HG03521 (cell line): ENCODE measurements at regions not wholly inside any gene's neighbourhood (a gene's known extent, or its start where the extent isn't known, plus 50 kb on each side); places are given as distances from the start of the nearest gene placed in this dataset.
"Not testable (repeated sequence)": the region's sequence is repeated elsewhere in the genome, so short reads cannot be mapped to it uniquely, and the experiment has no call there.

ENCODE experiments used
- ATAC-seq: cut with Tn5 transposase; IDR thresholded peaks from one replicate; pipeline ENCODE4 v1.9.1; 2021; ENCODE audit warnings: mild to moderate bottlenecking, moderate library complexity; ENCODE audit not compliant: unreplicated experiment

DNA sequence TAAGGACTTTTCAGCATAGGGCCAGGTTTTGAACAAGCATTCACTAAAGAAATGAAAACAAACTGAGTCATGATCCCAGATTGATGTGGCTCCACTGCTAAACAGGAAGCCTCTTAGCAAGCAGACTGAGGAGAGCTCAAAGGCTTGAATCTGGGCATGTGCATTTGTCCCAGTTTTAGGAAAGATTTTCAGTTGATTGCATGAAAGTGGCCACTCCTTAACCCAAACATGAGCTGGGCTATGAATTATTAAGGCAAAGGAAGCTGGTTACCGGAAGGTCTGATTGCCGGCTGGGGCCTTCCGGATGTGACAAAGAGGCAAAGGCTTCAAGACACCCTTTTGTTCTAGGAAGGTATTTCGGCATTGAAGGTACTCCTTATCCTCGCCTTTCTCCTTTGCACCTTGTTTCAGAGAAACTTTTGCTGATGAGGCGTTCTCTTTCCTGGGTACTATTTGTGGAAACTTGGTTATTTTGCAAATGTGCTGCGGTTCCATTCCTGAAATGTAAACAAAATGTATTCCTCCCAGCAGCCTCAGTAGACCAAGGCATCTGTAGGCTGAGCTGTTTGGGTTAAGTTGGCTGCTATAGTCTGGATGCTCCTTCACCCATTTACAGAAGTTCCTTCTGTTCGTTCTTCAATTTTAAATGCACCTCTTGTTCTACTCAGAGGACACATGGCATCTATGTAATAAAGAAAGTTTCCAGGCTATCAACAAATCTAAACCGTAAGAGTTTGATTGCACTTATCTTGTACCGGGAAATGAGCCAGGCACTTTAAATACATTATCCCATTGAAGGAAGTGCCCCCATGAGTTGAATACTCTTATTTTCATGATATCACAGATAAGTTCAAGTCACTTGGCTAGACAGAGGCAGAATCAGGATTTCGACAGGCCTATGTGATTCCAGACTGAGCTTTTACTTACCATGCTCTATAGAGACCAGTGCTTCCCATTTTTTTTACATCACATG, 115.6 kb upstream of the METAP2 start:
- no peak for ATAC-seq

DNA sequence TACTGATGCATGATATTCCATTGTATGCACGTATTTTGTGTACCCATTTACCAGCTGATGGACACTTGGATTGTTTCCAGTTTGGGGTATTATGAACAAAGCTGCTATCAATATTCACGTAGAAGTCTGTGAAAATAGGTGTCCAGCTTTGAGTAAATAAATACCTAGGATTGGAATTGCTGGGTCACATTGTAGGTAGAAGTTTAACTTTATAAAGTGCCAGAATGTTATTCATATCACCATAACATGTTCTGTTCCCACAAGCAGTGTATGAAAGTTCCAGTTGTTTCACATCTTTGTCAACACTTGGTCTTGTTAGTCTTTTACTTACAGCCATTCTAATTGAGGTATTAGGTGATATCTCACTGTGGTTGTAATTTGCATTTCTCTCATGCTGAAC, 108.0 kb upstream of the METAP2 start:
- no peak for ATAC-seq

DNA sequence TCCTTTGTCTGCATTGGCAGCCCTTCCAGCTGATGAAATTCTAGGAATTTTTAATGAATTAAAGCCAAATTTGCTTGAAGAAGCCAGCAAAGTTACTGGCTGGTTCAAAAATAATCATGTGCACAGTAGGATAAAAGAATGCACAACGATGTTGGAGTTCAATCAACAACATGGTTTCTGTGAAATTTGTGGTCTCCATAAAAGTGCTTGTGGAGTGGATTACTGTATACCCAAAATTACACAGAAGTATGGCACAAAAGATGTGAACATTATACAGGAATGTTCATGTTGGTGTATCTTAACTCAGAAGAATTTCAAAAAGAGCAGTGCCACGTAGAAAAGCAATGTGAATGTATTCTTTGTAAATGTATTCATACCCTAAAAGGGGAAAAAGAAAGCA, 105.0 kb upstream of the METAP2 start:
- ATAC-seq, result no peak

DNA sequence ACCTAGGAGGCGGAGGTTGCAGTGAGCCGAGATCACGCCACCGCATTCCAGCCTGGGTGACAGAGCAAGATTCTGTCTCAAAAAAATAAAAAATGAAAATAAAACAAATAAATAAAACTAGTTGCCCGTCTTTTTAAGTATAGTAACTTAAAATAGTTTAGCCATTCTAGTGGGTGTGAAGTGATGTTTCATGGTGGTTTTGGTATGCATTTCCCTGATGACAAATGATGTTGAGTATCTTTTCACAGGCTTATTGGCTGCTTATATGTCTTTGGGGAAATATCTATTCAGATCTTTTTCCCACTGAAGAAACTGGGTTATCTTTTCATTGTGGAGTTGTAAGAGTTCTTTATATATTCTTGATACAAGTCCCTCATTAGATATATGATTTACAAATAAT, 102.4 kb upstream of the METAP2 start:
- no peak for ATAC-seq

DNA sequence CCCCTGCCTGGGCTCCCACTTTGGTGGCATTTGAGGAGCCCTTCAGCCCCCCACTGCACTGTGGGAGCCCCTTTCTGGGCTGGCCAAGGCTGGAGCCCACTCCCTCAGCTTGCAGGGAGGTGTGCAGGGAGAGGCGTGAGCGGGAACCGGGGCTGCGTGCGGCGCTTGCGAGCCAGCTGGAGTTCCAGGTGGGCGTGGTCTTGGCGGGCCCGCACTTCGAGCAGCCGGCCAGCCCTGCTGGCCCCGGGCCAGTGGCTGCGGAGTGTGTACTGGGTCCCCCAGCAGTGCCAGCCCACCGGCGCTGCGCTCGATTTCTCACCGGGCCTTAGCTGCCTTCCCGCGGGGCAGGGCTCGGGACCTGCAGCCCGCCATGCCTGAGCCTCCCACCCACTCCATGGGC, 94.5 kb upstream of the METAP2 start:
- not testable (repeated sequence) for ATAC-seq

DNA sequence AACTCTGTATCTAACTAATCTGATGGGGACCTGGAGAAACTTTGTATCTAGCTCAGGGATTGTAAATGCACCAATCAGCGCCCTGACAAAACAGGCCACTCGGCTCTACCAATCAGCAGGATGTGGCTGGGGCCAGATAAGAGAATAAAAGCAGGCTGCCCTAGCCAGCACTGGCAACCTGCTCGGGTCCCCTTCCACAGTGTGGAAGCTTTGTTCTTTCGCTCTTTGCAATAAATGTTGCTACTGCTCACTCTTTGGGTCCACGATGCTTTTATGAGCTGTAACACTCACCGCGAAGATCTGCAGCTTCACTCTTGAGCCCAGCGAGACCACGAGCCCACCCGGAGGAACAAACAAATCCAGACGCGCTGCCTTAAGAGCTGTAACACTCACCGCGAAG, 93.6 kb upstream of the METAP2 start:
- not testable (repeated sequence) for ATAC-seq

DNA sequence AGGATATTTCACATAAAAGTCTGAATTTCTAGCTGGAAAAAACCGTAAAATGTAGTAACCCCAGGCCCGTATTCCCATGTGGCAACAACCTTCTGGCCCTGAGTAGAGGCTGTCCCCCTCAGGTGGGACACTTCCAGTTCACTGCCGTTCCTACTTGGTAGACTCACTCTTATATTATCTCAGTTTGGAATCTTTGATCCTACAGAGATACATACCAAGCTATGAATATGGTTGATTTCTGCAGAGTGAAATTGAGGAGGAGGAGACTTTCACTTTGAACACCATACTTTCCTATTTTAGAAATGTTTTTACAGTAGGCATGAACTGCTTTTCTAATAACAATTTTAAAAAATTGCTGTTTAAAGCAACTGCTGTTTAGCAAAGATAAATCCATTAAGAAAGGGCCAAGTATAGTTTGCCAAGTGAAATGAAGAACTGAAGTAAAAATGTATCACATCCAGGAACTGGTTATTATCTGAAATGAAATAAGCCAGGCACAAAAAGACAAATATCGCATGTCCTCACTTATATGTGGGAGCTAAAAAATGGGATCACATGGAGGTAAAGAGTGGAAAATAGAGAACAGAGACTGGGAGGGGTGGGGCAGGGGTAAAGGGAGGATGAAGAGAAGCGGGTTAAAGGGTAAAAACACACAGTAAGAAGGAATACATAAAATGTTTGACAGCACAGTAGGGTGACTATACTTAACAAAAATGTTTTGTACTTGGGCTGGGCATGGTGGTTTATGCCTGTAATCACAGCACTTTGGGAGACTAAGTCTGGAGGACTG, 92.8 kb upstream of the METAP2 start:
- ATAC-seq, result no peak

DNA sequence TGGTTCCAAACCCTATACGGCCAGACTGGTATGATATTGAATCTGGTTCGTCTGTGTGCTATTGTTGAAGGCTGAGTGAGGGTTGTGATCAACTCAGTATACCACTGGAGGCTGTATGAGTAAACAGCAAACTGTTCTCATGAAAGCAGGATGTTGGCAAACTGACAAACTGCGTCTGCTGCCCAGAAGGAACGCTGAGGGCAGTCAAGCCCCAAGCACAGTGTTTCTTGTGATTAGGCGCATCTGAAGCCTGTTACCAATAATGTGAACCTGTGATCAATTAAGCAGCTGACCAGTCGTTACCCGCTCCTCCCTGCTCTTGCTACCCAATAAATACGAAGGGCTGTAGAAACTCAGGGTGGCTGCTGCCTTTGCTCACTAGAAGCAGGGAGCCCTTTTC, 90.0 kb upstream of the METAP2 start:
- not testable (repeated sequence) for ATAC-seq

DNA sequence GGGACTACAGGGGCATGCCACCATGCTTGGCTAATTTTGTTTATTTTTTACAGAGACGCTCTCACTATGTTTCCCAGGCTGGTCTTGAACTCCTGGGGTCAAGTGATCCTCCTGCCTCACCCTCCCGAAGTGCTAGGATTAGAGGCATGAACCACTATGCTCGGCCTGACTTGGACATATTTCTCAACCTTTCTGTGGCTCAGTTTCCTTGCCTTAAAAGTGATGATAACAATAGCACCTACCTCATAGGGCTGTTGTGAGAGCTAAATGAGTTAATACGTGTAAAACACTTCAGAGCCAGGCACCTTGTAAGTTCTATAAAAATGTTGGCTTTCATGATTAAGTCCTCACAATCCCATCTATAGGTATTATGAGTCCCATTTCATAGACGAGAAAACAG, 89.2 kb upstream of the METAP2 start:
- ATAC-seq, result no peak

DNA sequence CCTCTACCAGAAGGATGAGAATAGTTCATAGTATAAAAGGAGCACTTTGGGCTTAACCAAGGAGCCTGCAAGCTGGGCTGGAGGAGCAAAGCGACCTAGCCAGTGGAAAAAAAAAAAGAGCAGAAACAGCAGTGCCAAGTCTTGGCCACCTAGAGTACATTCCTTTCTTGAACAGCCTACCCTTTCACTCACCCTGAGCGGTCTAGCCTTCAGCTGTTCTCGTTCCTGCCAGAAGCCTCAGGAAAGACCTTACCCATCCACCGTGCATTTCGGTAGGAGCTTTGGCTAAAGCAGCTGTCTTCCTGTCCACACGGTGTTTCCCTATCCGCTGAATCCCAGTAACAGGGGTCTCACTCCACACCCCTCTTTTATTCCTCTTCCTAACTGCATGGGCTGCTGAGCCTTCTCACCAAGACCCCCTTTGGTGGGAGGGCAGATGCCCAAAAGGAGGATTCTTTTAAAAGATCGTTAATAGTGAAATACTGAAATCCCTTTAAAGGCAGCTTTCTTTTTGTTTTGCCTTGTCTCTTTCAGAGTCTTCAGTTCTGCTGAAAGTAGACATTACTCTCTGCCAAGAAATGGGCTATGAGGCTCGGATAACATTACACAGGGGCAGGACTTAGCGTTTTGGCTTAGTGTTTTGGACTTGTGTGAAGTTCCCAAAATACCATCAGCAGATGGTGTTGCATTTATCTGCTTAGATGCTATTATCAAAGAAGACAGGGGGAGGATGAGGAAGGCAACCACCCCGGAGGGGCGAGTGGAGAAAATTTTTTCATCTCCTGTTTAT, 88.5 kb upstream of the METAP2 start:
- no peak for ATAC-seq

DNA sequence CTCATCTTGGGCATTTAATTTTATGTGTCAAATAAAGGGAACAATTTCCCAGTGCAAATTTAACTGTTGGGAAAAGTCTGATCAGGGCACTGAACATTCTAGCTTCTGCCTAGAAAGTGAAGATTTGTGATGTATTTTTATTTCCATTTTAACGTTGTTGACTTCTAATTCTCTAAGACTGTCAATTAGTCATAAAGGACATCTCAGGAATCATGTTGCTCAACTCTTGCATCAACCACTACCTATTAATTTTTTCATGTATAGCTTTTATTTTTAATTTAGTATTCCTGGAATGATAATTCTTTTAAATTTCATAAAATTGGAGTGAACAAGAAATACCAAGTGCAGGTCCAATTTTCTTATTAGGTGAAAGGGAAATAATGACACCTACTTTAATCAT, 87.9 kb upstream of the METAP2 start:
- ATAC-seq, result no peak

DNA sequence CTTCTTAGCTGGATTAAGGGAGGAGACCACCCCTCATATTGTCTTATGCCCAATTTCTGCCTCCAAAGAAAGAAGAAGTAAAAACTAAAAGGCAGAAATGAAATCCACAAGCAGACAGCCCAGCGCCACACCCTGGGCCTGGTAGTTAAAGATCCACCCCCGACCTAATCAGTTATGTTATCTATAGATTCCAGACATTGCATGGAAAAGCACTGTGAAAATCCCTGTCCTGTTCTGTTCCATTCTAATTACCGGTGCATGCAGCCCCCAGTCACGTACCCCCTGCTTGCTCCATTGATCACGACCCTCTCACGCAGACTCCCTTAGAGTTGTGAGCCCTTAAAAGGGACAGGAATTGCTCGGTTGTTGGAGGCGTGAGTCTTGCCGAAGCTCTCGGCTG, 85.7 kb upstream of the METAP2 start:
- not testable (repeated sequence) for ATAC-seq

DNA sequence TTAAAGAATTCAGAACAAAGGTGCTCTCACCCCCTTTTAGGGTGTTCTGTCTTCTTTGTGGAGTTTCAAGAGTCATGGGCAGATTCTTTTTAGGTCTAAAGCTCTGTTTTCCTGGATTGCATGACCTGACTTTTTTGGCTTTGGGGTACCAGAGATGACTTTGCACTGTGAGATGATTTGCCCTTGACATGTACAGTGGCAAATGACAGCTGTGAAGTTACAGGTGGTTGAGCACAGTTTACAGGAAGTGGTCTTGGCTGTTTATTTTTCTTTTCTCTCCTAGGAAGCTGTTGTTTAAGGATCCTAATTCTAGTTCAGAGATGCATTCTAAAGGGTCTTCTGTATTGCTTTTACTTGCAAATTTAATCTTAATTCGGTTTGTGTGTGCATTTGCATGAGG, 83.8 kb upstream of the METAP2 start:
- ATAC-seq, result no peak

DNA sequence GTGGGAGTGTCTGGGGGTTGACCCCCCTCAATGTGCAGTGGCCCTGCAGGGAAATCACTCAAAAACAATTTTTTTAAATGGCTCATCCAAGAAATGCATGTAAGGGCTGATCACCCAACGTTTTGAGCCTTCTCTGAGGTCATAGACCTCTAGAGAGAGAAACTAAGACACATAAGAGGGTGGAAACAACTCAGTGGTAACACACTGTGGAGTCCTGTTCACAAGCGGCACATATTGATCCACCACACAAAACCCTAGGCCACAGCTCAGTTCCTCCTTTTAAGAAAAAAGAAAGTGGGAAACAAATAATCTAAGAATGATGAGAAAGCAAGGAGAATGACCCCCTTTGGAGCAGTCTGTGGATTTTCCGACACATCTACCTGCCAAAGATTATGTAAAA, 83.0 kb upstream of the METAP2 start:
- peak; percentile 80 for ATAC-seq

DNA sequence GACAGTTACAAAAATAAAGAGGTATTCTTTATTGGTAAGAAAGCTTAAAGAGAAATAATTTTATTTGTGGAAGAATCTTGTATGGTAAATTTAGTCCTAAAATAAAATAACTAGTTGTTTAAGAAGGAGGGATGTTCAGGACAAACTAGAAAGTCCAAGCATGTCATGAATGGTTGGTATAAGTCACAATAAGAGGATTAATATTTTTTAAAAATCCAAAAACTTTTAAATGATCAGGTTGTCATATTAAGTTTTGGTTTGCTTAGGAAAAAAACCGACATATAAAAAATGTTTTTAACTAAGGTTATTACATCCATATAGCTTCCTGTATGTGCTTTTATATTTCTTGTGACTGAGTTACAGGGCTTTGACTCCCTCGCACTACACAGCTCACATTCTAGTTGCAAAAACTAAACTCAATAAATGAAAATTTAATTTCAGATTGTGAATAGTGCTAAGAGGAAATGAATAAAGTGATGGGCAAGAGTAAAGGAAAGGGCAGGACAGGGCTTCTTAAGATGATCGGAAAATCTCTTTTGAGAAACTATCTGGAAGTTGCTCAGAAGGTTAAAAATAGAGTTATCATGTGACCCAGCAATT, 80.7 kb upstream of the METAP2 start:
- no peak for ATAC-seq

DNA sequence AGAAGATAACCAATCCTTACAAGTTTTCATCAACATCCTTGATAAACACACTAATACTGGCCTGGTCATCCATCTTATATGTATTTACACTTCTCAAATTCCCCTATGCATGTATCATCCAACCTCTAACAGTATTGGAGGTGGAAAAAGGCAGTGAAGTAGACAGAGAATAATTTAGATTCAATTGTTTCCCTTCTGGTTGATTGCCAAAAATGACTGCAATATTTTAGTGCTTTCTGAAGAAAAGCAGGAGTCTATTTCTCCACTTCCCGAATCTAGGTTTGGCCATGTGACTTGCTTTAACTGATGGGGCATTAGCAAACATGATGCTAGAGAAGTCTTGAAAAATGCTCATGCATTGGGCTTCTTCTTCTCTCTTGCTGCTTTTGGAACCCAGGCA, 78.3 kb upstream of the METAP2 start:
- no peak for ATAC-seq

DNA sequence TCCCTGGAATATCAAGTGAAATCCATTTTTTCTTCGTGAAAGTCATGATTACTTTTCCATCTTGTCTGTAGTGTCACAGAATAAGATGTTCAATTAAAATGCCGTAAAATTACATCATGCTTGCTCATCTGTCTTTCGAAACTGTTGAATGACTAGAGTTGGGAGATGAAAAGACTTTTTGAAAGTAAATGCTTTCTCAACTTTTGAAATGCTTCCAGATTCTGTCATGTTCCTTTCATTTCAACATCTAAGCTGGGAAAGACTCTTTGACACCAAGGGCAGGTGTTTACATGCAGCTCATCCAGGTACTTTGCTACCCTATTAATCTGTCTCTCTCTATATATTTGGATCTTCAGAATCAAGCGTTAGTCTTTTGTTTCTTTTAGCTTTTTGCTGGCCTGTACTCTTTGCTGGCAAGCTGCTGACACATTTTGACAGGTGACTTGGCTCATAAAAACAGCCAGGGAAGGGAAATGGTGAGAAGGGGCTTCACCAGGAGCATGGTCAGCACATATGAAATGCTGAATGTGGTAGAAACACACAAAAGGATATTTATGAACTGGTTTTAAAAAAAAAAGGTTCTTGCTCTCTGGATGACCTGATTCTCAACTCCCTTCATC, 77.0 kb upstream of the METAP2 start:
- no peak for ATAC-seq

DNA sequence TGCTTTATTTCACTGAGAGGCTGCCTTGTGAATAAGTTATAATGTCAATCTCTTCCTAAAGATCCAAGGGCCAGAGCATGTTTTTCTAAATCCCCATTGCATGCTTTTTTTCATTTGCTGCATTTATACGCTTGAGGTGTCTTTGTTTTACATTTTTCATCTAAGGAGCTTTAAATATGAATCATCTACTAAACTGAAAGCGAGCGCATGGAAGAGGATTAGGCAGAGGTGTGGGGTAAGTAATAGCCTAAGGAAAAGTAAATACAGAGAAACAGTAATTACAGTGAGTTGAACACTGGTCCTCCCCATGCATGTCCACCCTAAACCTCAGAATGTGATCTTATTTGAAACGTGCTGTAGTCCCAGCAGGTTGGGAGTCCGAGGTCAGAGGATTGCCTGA, 76.4 kb upstream of the METAP2 start:
- ATAC-seq, result no peak

DNA sequence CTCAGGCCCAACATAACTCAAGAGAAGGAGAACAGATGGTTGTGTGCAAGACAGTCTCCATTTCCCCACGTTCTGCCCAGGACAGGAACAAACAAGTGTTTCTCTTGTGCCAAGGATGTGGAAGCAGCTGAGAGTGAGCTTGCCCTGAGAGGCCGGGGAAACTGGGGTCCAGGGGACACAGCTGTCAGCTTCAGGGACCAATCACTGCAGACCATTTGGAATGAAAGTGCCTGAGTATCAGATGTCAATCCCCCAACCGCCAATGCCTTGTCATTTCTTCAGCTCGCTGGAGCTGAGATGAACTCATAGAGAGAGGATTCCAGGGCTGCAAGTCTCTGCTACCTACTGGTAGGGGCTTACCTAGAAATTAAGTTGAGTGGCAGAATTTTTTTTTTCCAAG, 71.9 kb upstream of the METAP2 start:
- ATAC-seq, result no peak

DNA sequence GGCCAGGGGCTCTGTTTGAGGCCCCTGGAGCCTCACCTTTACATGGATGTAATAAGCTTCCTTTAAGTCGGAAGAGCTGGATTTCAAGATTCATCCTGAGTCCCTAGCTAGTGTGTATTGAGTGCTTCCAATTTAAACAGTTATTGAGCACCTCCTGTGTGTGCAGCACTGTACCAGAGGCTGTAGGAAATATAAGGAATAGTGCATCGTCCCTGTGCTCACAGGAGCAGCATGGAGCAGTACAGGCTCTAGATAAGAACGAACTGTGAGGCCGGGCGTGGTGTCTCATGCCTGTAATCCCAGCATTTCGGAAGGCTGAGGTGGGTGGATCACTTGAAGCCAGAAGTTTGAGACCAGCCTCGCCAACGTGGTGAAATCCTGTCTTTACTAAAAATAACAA, 65.8 kb upstream of the METAP2 start:
- no peak for ATAC-seq
